GM12865 (cell line): ENCODE measurements at regions not wholly inside any gene's neighbourhood (a gene's known extent, or its start where the extent isn't known, plus 50 kb on each side); places are given as distances from the start of the nearest gene placed in this dataset.
"Not testable (repeated sequence)": the region's sequence is repeated elsewhere in the genome, so short reads cannot be mapped to it uniquely, and the experiment has no call there.

Source experiments
- DNase-seq: peaks from one replicate; pipeline ENCODE4 v3.0.0; 2010; ENCODE audit warnings: low read depth
- H3K4me3 ChIP-seq: 2 replicates; pipeline ENCODE4 v1.5.1; 2011; ENCODE audit warnings: mild to moderate bottlenecking, low read depth, low read length, control low read depth
- TF ChIP-seq, protein P1 (sequence below): IDR thresholded peaks from 2 replicates; pipeline ENCODE4 v1.5.1; 2011; ENCODE audit warnings: low read length, control low read depth, low read depth, inconsistent platforms; ENCODE audit not compliant: insufficient read depth; ENCODE audit errors: missing control alignments

DNA sequence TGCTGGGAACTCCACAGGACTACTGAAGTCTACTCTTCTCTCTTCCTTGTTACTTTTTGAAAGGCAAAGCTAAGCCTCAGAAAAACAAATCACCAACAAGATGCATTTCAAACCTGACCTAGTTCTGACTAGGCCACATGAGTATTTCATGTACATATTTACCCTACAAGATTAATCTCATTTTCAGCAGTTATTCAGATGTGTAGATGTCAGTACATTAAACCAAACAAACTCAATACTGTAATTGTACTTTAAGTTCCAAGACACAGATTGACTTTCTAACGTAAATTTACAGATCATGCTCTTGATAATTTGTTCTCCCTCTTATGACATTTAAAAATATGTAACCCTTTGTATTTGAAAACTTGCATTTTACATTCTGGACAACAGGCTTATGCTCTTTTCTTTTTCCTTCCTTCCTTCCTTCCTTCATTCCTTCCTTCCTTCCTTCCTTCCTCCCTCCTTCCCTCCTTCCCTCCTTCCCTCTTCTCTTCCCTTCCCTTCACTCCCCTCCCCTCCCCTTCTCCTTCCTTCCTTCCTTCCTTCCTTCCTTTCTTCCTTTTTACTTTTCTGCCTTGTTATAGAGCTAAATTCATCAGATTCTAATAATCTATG is 1653.4 kb downstream of the EFNA5 start:
- no peak for DNase-seq
- H3K4me3 ChIP-seq: no peak overlapping the region

GRCh38 chr5:106014262-106014661 is 1656.5 kb downstream of the EFNA5 start:
- no peak overlapping the region for H3K4me3 ChIP-seq
- TF ChIP-seq, protein P1, sequence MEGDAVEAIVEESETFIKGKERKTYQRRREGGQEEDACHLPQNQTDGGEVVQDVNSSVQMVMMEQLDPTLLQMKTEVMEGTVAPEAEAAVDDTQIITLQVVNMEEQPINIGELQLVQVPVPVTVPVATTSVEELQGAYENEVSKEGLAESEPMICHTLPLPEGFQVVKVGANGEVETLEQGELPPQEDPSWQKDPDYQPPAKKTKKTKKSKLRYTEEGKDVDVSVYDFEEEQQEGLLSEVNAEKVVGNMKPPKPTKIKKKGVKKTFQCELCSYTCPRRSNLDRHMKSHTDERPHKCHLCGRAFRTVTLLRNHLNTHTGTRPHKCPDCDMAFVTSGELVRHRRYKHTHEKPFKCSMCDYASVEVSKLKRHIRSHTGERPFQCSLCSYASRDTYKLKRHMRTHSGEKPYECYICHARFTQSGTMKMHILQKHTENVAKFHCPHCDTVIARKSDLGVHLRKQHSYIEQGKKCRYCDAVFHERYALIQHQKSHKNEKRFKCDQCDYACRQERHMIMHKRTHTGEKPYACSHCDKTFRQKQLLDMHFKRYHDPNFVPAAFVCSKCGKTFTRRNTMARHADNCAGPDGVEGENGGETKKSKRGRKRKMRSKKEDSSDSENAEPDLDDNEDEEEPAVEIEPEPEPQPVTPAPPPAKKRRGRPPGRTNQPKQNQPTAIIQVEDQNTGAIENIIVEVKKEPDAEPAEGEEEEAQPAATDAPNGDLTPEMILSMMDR: no peak
- DNase-seq: no peak

More for the DNA sequence above, 1653.4 kb downstream of the EFNA5 start:
- TF ChIP-seq, protein P1: no peak

GRCh38 chr5:106006242-106006641 is 1664.5 kb downstream of the EFNA5 start:
- no peak overlapping the region for H3K4me3 ChIP-seq
- TF ChIP-seq, protein P1: no peak
- no peak for DNase-seq

DNA sequence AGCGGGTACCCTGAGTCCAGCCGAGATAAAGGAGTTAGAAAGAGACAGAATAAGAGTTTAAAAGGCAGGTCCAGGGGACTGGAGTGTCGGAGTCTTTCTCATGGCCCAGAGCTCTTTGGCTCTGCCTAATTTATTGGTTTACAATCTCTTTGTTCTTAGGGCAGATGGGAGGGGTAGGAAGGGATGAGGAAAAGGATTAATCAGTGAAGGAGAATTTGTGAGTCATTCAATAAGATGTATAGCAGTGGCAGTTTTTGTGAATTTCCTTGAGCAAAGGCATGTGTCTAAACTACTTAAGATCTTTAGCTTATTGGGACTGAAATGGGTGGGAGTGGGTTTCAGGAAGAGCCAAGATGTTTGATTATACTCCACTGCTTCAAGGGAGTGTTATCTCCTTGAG is 1671.7 kb downstream of the EFNA5 start:
- H3K4me3 ChIP-seq, DNase-seq: not testable (repeated sequence)

GRCh38 chr5:105993027-105993426 is 1677.7 kb downstream of the EFNA5 start:
- H3K4me3 ChIP-seq: no peak overlapping the region
- DNase-seq: no peak
- TF ChIP-seq, protein P1: no peak

DNA sequence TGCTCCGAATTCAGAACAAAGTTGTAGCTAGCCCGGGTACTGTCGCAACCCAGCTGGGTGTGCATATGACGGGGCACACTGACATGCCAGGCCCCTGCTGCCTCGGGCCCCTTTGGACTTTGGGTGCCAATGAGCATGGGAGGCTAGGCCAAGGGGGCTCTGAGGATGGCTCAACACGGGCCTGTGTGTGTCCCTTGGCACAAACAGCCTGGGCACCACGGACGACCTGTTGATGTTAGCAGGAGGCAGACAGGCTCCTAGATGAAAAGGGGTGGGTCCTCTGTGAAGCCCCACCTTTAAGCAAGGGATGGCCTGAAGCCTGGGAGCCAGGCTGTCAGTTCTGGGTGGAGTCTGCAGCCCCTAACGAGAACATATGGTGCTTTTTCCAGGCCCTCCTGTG is 1688.2 kb downstream of the EFNA5 start:
- no peak for DNase-seq
- TF ChIP-seq, protein P1: no peak
- no peak overlapping the region for H3K4me3 ChIP-seq

GRCh38 chr5:105978011-105978410 is 1692.7 kb downstream of the EFNA5 start:
- no peak for DNase-seq
- H3K4me3 ChIP-seq: no peak overlapping the region
- TF ChIP-seq, protein P1: no peak
